ENCODE measurements at regions not wholly inside any gene's neighbourhood (a gene's known extent, or its start where the extent isn't known, plus 50 kb on each side); places are given as distances from the start of the nearest gene placed in this dataset.

DNA sequence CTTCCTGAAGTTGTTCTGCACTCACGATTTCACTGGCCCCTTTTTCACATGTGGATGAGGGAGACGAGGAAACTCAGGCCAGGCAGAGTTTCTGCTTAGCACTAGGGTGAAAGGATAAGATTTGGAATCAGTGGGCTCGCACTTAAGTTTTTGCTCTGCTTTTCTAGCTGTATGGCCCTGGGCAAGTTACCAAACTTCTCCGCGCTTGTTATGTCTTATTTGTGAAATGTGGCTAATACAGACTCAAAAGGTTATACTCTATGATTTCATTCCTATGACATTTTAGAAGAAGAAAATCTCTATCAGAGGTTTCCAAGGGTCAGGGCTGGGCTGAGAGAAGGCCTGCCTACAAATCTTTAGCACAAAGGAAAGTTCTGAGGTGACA lies 191.9 kb upstream of the LRIG1 start:
- no peak for DNase-seq (ENCODE audit: low spot score)
- no peak for TF ChIP-seq CTCF (IDR thresholded peaks at IDR 0.05; ENCODE audit: extremely low read depth, insufficient read depth, missing control alignments)
- in situ Hi-C loops (cut with MboI; ENCODE audit: low pct_unique_long_range_greater_than_20kb, low sequenced_read_pairs, unreplicated experiment), result no loop called here

DNA sequence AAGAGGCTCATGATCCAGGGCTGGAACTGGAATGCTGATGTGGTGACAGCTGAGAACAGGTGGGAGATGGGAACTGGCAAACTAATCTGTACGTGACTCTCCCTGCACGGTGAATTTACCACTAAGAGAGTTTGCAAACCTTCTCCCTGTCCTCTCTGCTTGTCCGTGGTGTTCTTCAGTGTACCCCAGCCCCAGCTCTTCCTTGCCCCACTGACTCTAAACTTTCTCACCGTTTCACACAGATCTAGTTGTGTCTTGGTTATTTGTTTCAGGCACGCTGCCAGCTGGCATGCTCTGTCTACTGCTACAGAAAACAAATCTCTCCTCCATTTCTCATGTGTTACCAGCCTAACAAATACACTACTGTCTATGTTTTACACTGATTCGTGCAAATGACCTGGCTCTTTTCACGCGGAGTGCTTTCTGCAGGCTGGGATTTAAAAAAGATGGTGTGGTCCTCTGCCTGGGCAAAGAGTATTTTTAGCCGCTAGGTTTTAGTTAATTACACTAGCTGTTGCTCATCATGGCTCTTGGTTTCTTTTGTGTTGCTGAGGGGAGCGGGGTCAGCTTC lies 192.7 kb upstream of the LRIG1 start:
- TF ChIP-seq CTCF (IDR thresholded peaks at IDR 0.05; ENCODE audit: extremely low read depth, insufficient read depth, missing control alignments), result no peak
- no peak for DNase-seq (ENCODE audit: low spot score)
- in situ Hi-C loops (cut with MboI; ENCODE audit: low pct_unique_long_range_greater_than_20kb, low sequenced_read_pairs, unreplicated experiment), result no loop called here

- in situ Hi-C loops (cut with MboI; ENCODE audit: low pct_unique_long_range_greater_than_20kb, low sequenced_read_pairs, unreplicated experiment), result no loop called here
- TF ChIP-seq CTCF (IDR thresholded peaks at IDR 0.05; ENCODE audit: extremely low read depth, insufficient read depth, missing control alignments), result no peak
- no peak for DNase-seq (ENCODE audit: low spot score)
Observed at GRCh38 chr3:66702126-66702525, 201.3 kb upstream of the LRIG1 start.

- no peak for DNase-seq (ENCODE audit: low spot score)
Observed at GRCh38 chr3:66703501-66703900, 202.7 kb upstream of the LRIG1 start.

DNA sequence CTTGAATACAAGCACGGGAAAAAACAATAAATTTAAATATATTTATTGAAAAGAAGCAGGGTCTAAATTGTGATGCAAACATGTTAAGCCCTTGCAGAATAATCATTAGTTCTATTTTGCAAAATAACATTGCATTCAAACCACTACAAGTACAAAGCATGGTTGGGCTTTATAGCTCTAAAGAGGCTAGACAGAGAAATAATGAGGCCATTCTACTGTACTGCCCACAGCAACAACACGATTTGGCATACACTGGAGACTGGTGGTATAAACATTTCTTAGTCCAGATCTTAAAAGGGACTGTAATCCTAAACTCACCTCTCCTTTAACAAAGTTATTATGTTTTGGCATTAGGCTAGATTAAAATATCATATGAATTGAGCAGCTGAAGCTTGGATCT lies 204.3 kb upstream of the LRIG1 start:
- no peak for DNase-seq (ENCODE audit: low spot score)
- in situ Hi-C loops (cut with MboI; ENCODE audit: low pct_unique_long_range_greater_than_20kb, low sequenced_read_pairs, unreplicated experiment), result no loop called here
- TF ChIP-seq CTCF (IDR thresholded peaks at IDR 0.05; ENCODE audit: extremely low read depth, insufficient read depth, missing control alignments), result no peak

More at GRCh38 chr3:66703501-66703900, 202.7 kb upstream of the LRIG1 start:
- in situ Hi-C loops (cut with MboI; ENCODE audit: low pct_unique_long_range_greater_than_20kb, low sequenced_read_pairs, unreplicated experiment), result no loop called here
- TF ChIP-seq CTCF (IDR thresholded peaks at IDR 0.05; ENCODE audit: extremely low read depth, insufficient read depth, missing control alignments), result no peak

GRCh38 chr3:66706890-66707289 lies 206.1 kb upstream of the LRIG1 start:
- TF ChIP-seq CTCF (IDR thresholded peaks at IDR 0.05; ENCODE audit: extremely low read depth, insufficient read depth, missing control alignments), result no peak
- in situ Hi-C loops (cut with MboI; ENCODE audit: low pct_unique_long_range_greater_than_20kb, low sequenced_read_pairs, unreplicated experiment), result no loop called here
- DNase-seq (ENCODE audit: low spot score), result no peak

- DNase-seq (ENCODE audit: low spot score), result no peak
- in situ Hi-C loops (cut with MboI; ENCODE audit: low pct_unique_long_range_greater_than_20kb, low sequenced_read_pairs, unreplicated experiment), result no loop called here
- no peak for TF ChIP-seq CTCF (IDR thresholded peaks at IDR 0.05; ENCODE audit: extremely low read depth, insufficient read depth, missing control alignments)
Observed at GRCh38 chr3:66709532-66709931, 208.7 kb upstream of the LRIG1 start.

All from GM13977 (cell line).